Esophagus muscularis mucosa (tissue), 4 donors: ENCODE measurements at regions not wholly inside any gene's neighbourhood (a gene's known extent, or its start where the extent isn't known, plus 50 kb on each side); places are given as distances from the start of the nearest gene placed in this dataset.

ENCODE experiments used
- DNase-seq: peaks from one replicate; pipeline ENCODE4 v3.0.0-alpha.2; 2017; ENCODE audit errors: extremely low spot score
- H3K27ac ChIP-seq, 4 donors: fragments of 200-600 bp; sonication (generic); replicated peaks in 1 of 4; 1 replicate in 3 of 4; 2 replicates in 1 of 4; pipeline ENCODE4 v1.5.1; 2016 to 2019; ENCODE audit warnings: mild to moderate bottlenecking in 1 of 4
- H3K27me3 ChIP-seq, 4 donors: fragments of 200-600 bp; sonication (generic); one replicate each; pipeline versions ENCODE4 v1.5.1 to v1.6.0; 2016 to 2019
- H3K36me3 ChIP-seq, 4 donors: fragments of 200-600 bp; sonication (generic); one replicate each; pipeline ENCODE4 v1.5.1; 2016 to 2019
- H3K4me1 ChIP-seq, 4 donors: fragments of 200-600 bp; sonication (generic); one replicate each; pipeline ENCODE4 v1.5.1; 2016 to 2019
- H3K4me3 ChIP-seq, 4 donors: fragments of 200-600 bp; sonication (generic); 1 replicate in 2 of 4; 2 replicates in 2 of 4; pipeline ENCODE4 v1.5.1; 2016 to 2019; ENCODE audit warnings: mild to moderate bottlenecking in 4 of 4, moderate library complexity in 1 of 4
- H3K9me3 ChIP-seq, 4 donors: fragments of 200-600 bp; sonication (generic); 1 replicate in 3 of 4; 2 replicates in 1 of 4; pipeline ENCODE4 v1.5.1; 2016 to 2019
- EP300 ChIP-seq: sonication (generic); formaldehyde crosslinking; IDR thresholded peaks from one replicate; pipeline ENCODE4 v1.6.1; 2017; ENCODE audit warnings: antibody characterized with exemption
- POLR2A ChIP-seq: fragments of 450-650 bp; IDR thresholded peaks from one replicate; pipeline ENCODE4 v1.6.1; 2017; ENCODE audit warnings: antibody characterized with exemption, moderate library complexity, mild to moderate bottlenecking, low read depth
- POLR2AphosphoS5 ChIP-seq, 2 donors: sonication (generic); formaldehyde crosslinking; IDR thresholded peaks; one replicate each; pipeline ENCODE4 v1.6.1; 2017; ENCODE audit warnings: antibody characterized with exemption in 2 of 2
- WGBS: methylation state at CpG from one replicate; pipeline ENCODE4 v1.1.5; 2018; 5-methylcytosine and 5-hydroxymethylcytosine counted together
- intact Hi-C: fragments of 100-400 bp; cut with DNase I; formaldehyde crosslinking; loops from one replicate; pipeline ENCODE4 v1.15.1; 2023
- TF ChIP-seq, protein P1 (sequence below), 3 experiments: fragments of 200-600 bp in 2 of 3; fragments of 450-650 bp in 1 of 3; sonication (generic) in 2 of 3; IDR thresholded peaks; one replicate each; pipeline ENCODE4 v1.5.1; 2017 to 2019; ENCODE audit warnings: antibody characterized with exemption in 3 of 3, mild to moderate bottlenecking in 2 of 3, moderate library complexity in 1 of 3

- no peak overlapping the region for H3K4me3 ChIP-seq
- 89% methylated on average over 5 of the region's 5 CpGs for WGBS
- DNase-seq: no peak
- TF ChIP-seq POLR2AphosphoS5 (IDR thresholded peaks at IDR 0.05): no peak
- H3K9me3 ChIP-seq: no peaks in the 10 kb centered on the region
- H3K27me3 ChIP-seq: no peaks in the 10 kb centered on the region
- H3K36me3 ChIP-seq: no peaks in the 10 kb centered on the region
- peaks cover 0 to 13% (median 9%) of the 10 kb centered on the region in 4 donors for H3K4me1 ChIP-seq
- intact Hi-C loops: no loop called here
- H3K27ac ChIP-seq: no peak overlapping the region
Observed at GRCh38 chr6:1244278-1244677, 67.6 kb upstream of the FOXQ1 start.

- DNase-seq: no peak
- Histone ChIP-seq H3K27ac (no peak overlapping the region), H3K4me1 (peaks cover 0 to 13% (median 9%) of the 10 kb centered on the region in 4 donors), H3K9me3 (no peaks in the 10 kb centered on the region), H3K27me3 (no peaks in the 10 kb centered on the region), H3K36me3 (no peaks in the 10 kb centered on the region), H3K4me3 (no peak overlapping the region)
- 17% methylated on average over 3 of the region's 3 CpGs for WGBS
- TF ChIP-seq, protein P1, sequence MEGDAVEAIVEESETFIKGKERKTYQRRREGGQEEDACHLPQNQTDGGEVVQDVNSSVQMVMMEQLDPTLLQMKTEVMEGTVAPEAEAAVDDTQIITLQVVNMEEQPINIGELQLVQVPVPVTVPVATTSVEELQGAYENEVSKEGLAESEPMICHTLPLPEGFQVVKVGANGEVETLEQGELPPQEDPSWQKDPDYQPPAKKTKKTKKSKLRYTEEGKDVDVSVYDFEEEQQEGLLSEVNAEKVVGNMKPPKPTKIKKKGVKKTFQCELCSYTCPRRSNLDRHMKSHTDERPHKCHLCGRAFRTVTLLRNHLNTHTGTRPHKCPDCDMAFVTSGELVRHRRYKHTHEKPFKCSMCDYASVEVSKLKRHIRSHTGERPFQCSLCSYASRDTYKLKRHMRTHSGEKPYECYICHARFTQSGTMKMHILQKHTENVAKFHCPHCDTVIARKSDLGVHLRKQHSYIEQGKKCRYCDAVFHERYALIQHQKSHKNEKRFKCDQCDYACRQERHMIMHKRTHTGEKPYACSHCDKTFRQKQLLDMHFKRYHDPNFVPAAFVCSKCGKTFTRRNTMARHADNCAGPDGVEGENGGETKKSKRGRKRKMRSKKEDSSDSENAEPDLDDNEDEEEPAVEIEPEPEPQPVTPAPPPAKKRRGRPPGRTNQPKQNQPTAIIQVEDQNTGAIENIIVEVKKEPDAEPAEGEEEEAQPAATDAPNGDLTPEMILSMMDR (IDR thresholded peaks at IDR 0.05): no peak
- no peak for TF ChIP-seq EP300
- no peak for TF ChIP-seq POLR2A
- no peak for TF ChIP-seq POLR2AphosphoS5 (IDR thresholded peaks at IDR 0.05)
- intact Hi-C loops: no loop called here
Observed at GRCh38 chr6:1242446-1242845, 69.5 kb upstream of the FOXQ1 start.

DNA sequence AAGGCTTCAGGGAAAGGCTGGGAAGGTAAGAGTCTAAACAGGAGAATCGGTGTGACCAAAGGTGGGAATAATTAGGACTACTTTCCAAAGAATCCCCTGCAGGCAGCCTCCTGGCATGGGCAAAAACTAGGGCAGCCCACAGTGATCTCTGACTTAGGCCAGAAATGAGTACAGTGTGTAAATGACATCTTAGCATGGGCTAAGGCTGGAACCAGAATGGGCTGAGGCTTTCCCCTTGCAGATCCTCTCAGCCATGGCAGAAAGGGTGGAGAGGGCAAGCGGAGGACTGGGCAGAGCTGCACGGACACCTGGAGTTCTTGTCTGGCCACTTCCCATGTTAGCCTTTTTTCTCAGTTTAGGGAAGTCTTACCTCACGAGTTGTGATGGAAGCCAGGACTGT is 69.9 kb upstream of the FOXQ1 start:
- Histone ChIP-seq H3K4me1 (peaks cover 0 to 13% (median 9%) of the 10 kb centered on the region in 4 donors), H3K27me3 (no peaks in the 10 kb centered on the region), H3K4me3 (no peak overlapping the region), H3K36me3 (no peaks in the 10 kb centered on the region), H3K9me3 (no peaks in the 10 kb centered on the region), H3K27ac (no peak overlapping the region)
- 91% methylated on average over 4 of the region's 4 CpGs for WGBS
- intact Hi-C loops: no loop called here
- TF ChIP-seq POLR2A (no peak), POLR2AphosphoS5 (IDR thresholded peaks at IDR 0.05) (no peak), EP300 (no peak)
- TF ChIP-seq, protein P1 (IDR thresholded peaks at IDR 0.05): no peak
- DNase-seq: no peak

- no peak for DNase-seq
- peaks cover 0 to 13% (median 9%) of the 10 kb centered on the region in 4 donors for H3K4me1 ChIP-seq
- H3K27me3 ChIP-seq: no peaks in the 10 kb centered on the region
- no peak overlapping the region for H3K27ac ChIP-seq
- 82% methylated on average over 2 of the region's 2 CpGs for WGBS
- H3K9me3 ChIP-seq: no peaks in the 10 kb centered on the region
- H3K36me3 ChIP-seq: no peaks in the 10 kb centered on the region
- intact Hi-C loops: no loop called here
- TF ChIP-seq POLR2A (no peak), POLR2AphosphoS5 (IDR thresholded peaks at IDR 0.05) (no peak), EP300 (no peak)
- TF ChIP-seq, protein P1 (IDR thresholded peaks at IDR 0.05): no peak
- no peak overlapping the region for H3K4me3 ChIP-seq
Observed at GRCh38 chr6:1240766-1241318, 71.1 kb upstream of the FOXQ1 start.

DNA sequence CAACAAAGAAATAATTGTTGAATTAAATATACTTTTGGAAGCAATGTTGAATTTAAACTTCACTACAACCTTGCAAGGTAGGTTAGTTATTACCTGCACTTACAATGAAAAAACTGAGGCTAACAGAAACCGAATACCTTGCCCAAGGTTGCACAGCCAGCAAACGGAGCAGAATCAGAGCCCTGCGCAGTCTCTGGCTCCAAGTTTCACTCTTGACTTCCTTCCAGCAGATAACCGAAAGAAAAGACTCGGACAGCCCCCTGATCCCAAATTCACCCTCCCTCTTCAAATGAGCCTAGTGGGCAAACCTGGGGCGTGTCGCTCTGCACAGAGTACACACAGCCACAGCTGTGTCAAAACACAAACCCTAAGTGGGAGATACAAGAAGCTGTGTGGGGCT is 72.1 kb upstream of the FOXQ1 start:
- TF ChIP-seq POLR2A (no peak), POLR2AphosphoS5 (IDR thresholded peaks at IDR 0.05) (no peak), EP300 (no peak)
- TF ChIP-seq, protein P1 (IDR thresholded peaks at IDR 0.05): no peak
- peak; percentile 75 for DNase-seq
- no peak overlapping the region for H3K27ac ChIP-seq
- H3K9me3 ChIP-seq: no peaks in the 10 kb centered on the region
- H3K27me3 ChIP-seq: no peaks in the 10 kb centered on the region
- H3K36me3 ChIP-seq: no peaks in the 10 kb centered on the region
- peaks cover 0 to 13% (median 9%) of the 10 kb centered on the region in 4 donors for H3K4me1 ChIP-seq
- intact Hi-C loops: no loop called here
- H3K4me3 ChIP-seq: no peak overlapping the region
- 88% methylated on average over 7 of the region's 7 CpGs for WGBS
